Stimulated activated CD4-positive, alpha-beta T cell treated with anti-CD3 and anti-CD28 coated beads, TNF-alpha, amount 100 ng/mL, for 1 hour (primary cell): ENCODE measurements at regions not wholly inside any gene's neighbourhood (a gene's known extent, or its start where the extent isn't known, plus 50 kb on each side); places are given as distances from the start of the nearest gene placed in this dataset.

Experiments
- DNase-seq, 3 donors: peaks; one replicate each; pipeline ENCODE4 v3.0.0-alpha.2; 2020; ENCODE audit warnings: low read depth in 3 of 3, low spot score in 1 of 3

GRCh38 chr10:10576937-10577336, 440.7 kb upstream of the CELF2 start:
- DNase-seq = no peak

- no peak for DNase-seq
These were observed 438.0 kb upstream of the CELF2 start for GRCh38 chr10:10579709-10580108.

DNA sequence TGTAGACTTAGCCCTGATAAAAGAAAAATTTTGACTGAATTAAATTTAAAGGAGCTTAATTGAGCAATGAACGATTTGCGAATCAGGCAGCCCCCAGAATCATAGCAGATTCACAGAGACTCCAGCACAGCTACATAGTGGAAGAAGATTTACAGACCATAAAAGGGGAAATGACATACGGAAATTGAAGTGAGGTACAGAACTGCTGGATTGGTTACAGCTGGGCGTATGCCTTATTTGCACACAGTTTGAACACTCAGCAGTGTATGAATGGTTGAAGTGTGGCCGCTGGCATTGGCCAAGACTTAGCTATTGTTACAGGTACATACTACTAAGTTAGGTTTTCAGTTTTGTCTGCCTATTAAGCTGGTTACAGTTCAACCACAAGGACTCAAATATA, 433.5 kb upstream of the CELF2 start:
- DNase-seq = no peak

- no peak for DNase-seq
These were observed 429.8 kb upstream of the CELF2 start for GRCh38 chr10:10587744-10588393.

GRCh38 chr10:10589540-10590303, 427.9 kb upstream of the CELF2 start:
- no peak for DNase-seq

GRCh38 chr10:10591715-10592341, 425.8 kb upstream of the CELF2 start:
- DNase-seq = no peak

GRCh38 chr10:10596256-10596655, 421.4 kb upstream of the CELF2 start:
- no peak for DNase-seq

DNA sequence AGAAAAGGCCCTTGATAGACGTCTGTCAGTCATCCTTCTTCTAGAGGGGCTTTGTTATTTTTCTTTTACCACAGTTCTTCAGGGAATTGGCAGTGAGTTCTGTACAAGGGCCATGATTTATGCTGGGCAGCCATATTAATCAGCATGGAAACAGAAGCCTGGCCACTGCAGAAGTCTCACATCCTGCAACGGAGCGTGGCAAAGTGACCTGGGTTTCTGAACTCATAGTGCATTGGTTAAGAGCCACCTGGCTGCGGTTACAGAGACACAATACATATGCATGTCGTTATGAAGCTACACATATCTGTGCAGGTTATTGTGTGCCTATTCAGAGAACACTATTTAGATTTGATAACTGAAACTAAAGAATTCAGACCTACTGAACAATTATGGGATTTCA, 419.4 kb upstream of the CELF2 start:
- no peak for DNase-seq

GRCh38 chr10:10600004-10600403, 417.7 kb upstream of the CELF2 start:
- DNase-seq = no peak

DNA sequence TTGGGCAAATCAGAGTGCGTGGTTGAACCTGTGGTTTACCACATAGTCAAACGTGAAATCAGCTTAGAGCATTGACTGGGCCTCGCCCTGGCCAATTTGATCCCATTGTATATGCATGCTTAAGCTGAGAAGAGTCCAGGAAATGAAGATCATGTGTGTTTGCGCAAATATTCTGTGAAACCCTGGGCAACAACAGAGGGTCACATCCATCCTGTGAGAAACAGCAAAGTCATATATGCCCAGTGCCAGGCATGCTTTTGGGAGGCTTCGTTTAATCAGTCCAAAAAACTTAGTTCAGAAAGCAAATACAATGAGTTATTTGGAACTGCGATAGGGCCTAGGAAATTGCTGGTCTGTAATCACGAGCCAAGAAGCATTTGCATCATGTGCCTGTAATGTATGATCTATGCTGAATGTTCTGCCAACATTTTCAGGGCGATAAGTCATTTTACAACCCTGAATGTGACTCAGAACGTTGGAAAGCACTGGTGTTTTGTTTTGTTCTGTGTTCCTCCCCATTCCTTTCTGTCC, 412.1 kb upstream of the CELF2 start:
- no peak for DNase-seq

DNA sequence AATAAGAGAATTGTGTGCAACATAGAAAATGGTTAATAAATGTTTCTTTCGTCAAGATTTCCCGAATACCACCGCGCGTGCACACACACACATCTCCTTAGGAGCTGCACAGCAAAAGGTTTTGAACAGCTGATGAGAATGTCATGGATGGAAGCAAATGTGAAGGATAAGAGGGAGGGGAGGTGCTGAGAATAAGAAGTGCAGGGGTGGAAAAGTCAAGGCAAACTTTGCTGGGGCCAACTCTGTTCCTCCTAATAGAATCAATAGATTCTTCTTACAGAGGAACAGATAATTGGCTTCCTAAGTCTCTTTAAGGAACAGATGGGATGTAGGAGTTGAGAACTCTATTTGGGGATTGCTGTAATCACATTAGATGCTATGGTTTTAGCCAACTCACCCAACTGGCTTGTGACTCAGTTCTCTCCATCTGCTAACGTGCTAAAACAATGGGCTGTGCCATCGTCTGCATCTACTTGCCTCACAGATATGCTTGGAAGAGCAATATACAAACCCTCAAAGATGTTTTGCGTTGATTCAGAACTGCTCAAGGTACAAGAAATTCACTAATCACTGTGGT, 408.2 kb upstream of the CELF2 start:
- no peak for DNase-seq

- DNase-seq = no peak
These were observed 407.5 kb upstream of the CELF2 start for GRCh38 chr10:10610171-10610570.

GRCh38 chr10:10612151-10612550, 405.5 kb upstream of the CELF2 start:
- DNase-seq = no peak

- no peak for DNase-seq
These were observed 403.9 kb upstream of the CELF2 start for GRCh38 chr10:10613656-10614244.

GRCh38 chr10:10617686-10618085, 400.0 kb upstream of the CELF2 start:
- no peak for DNase-seq

DNA sequence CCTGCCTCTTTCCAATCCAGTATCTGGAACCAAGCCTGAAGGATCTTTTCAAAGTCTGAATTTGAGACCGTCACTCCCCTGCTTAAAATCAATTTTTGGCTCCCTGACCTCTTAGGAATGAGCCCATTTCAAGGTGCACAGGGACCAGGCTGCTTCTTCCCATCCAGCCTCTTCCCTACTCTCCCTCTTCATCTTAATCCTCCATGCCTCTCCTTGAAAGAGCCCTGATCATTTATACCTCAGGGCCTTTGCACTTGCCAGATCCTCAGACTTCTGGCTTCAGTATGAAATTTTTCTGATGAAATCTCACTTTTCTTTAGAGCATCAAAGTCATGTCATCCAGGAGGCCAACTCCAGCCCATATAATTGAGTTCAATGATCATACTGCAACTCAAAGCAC, 399.5 kb upstream of the CELF2 start:
- no peak for DNase-seq

DNA sequence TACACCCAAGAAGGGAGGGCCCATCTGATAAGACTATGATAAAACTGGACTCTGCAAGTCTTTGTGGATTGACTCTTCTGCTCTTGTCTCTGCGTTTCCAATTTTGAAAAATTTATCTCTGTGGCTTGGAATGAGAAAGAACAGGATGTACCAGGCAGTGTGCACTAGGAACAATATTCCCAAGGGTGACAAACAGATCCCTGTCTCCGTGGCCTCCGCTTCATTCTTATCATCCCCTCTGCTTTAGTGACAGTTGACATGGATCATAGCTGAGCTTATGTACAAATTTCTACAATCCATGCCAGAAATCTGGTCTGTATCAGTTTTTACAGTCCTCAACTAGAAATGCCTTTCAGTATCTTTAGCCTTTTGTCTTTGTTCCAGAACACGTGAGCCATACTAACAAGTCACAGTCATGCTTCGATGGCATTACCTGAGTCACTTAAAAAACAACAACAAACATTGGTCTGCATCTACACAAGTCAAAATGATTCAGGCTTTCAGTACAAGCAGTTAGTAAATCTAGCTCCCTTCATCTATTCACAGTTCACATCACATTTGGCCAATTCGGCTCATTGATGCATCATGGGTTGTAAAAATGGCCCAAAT, 393.6 kb upstream of the CELF2 start:
- no peak for DNase-seq

- DNase-seq = no peak
These were observed 393.1 kb upstream of the CELF2 start for GRCh38 chr10:10624567-10624962.

DNA sequence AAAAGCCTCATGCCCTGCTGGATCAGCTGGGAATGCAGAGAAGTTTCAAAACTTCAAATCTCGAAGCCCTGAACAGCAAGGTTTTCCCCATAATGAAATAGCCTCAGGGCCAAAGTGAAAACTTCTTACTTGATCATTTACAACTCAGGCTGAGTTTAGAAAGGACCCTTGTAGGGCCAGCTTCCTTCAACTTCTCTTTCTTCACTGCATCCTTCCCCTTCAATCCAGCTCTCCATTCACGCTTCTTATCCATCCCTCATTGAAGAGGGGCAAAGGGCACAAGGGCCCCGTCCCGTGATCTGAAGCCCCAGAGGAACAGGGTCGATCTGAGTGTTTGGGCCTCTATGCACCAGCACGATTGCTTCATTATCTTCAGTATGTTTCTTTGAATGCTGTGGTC, 392.2 kb upstream of the CELF2 start:
- DNase-seq = no peak

GRCh38 chr10:10626734-10627133, 390.9 kb upstream of the CELF2 start:
- no peak for DNase-seq

DNA sequence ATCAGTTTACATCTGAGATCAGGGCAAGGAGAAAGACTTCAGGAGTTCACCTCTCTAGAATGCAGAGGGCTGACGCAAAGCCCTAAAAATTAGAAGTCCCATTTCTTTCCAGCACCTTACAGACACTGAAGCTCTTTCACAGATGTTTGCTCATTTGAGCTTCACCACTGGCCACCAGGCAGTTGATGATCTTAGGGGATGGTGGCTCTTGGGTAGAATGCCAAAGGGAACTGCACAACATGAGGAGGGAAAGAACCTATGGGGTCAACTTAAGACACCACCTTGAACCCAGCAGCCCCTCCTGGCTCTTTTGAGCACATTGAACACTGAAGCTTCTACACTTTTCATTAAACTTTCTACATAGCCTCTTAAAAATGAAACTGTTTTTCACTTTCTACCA, 390.3 kb upstream of the CELF2 start:
- no peak for DNase-seq
